NCI-H345 (cell line): ENCODE measurements at regions not wholly inside any gene's neighbourhood (a gene's known extent, or its start where the extent isn't known, plus 50 kb on each side); places are given as distances from the start of the nearest gene placed in this dataset.
"Not testable (repeated sequence)": the region's sequence is repeated elsewhere in the genome, so short reads cannot be mapped to it uniquely, and the experiment has no call there.

Source experiments
- DNase-seq: peaks from one replicate; lab custom pipeline; 2025; lab: John Stamatoyannopoulos, UW

GRCh38 chr11:16536513-16536912 is 180.2 kb upstream of the SOX6 start:
- no peak for DNase-seq

DNA sequence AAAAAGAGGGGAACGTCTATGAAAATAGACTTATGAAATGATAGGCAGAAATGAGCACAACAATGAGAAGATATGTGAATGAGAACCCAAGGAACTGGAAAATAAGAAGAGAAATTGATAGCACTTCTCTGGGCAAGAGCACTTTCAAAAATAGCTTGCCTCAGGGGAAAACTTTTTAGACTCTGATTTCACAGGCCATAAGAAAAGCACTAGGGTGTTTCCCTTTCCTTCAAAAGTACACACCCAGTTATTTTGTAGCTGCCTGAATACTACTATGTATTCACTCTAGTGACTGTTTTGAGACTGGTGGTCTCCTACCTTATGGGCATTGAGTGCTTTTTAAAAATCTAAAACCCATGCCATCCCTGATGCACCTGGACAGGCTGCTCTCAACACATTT is 172.3 kb upstream of the SOX6 start:
- no peak for DNase-seq

DNA sequence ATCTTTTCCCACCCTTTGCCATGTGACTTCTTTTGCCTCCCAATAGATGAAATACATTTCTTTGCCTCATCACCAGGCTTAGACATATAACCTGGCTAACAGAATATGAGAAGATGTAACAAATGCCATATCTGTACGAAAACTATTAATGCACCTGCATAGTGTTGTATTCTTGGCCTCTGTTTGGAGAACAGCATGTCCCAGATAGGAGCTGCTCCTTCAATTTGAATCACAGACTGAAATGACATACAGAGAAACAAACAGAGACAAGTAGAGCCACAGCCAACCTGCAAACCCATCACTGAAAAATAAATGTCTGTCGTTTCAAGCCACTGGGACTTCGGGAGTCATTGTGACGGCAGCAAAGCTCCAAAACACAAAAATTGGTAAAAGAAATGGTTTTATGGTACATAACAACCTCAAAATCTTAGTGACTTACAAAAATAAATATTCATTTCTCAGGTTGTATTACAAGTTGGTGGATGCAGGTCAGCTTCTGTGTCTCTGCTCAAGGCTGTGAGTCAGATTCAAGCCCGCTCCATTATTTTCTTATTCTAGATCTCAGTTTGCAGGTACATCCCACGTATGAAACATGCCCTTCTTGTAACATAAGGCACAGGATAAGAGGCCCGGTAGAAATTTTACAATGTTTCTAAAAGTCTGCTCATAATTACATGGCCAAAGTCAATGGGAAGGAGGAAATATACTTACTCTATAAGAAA is 171.3 kb upstream of the SOX6 start:
- no peak for DNase-seq

DNA sequence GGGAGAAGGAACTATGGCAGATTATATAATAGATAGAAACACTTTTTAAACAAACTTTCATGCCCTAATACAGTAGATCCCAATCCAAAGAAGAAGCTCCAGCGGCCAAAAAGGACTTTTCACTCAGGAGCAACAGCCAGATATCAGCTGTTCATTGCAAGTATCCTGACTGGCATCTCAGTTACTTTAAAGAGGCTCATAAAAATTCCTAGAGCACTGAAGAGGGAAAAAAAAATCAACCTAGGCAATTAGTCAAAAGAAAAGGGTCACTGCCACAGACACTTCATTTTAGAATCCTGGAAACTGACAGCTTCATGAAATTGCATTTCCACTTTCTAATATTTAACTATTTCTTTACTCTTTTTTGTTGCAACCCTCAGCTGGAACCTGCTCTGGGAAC is 170.6 kb upstream of the SOX6 start:
- DNase-seq = no peak

- DNase-seq = not testable (repeated sequence)
Measured at GRCh38 chr11:16520713-16521112, 164.4 kb upstream of the SOX6 start.

- DNase-seq = no peak
Measured at GRCh38 chr11:16512899-16513241, 156.5 kb upstream of the SOX6 start.

- no peak for DNase-seq
Measured at GRCh38 chr11:16512198-16512898, 156.0 kb upstream of the SOX6 start.

DNA sequence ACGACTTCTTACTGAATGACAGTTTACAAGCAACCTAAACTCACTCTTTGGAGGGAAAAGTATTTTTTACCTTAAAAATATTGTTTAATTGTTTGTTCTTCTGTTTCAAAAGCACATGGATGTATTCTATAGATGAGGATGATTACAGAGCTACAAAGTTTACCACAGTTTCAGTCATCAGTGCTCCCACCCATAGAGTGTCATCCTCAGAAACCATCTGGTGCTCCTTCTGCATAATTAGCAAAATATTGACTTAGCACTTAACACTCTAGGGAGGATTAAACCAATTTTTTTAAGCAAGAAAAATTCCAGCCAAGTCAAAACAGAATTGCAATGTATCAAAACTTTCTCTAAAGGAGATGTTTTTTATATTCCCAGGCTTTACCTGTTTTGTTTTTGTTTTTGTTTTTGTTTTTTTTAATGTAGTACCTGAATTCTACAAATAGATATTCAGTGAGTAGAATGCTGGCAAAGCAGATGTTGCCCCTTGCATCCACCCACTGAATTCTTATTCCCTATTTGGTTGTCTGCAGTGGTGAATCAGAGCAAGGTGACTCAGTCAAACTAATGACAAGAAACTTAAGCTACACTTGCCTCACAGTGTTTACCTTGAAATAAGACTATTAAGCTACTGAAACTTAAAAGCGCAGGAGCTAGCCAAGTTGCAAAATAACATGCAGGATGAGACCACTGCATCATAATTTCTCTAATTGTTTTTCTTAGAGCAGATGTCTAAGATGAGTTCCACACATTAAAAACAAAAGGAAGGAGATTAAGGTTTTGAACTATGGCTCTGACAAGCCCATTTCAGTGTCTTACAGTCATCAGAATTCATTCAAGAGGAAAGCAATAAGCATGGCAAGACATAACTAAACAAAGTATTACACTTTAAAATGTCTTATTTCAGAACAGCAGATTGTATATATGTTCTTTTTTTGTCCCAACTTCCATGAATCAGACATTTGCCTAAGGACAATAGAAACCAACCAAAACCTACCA is 155.1 kb upstream of the SOX6 start:
- DNase-seq = peak; percentile 14

DNA sequence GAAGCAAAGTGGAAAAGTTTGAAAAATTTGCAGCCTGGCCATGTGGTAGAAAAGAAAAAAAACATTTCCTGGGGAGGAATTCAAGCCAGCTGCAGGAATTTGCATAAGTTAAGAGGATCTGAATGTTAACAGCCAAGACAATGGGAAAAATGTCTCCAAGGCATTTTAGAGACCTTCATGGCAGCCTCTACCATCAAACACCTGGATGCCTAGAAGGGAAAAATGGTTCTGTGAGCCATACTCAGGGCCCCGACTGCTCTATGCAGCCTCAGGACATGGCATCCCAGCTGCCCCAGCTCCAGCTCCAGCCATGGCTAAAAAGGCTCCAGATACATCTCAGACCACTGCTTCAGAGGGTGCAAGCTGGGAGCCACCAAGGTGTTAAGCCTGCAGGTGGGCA is 149.1 kb upstream of the SOX6 start:
- DNase-seq = no peak

- DNase-seq = not testable (repeated sequence)
Measured at GRCh38 chr11:16503891-16504290, 147.5 kb upstream of the SOX6 start.

- no peak for DNase-seq
Measured at GRCh38 chr11:16494918-16495691, 138.8 kb upstream of the SOX6 start.

DNA sequence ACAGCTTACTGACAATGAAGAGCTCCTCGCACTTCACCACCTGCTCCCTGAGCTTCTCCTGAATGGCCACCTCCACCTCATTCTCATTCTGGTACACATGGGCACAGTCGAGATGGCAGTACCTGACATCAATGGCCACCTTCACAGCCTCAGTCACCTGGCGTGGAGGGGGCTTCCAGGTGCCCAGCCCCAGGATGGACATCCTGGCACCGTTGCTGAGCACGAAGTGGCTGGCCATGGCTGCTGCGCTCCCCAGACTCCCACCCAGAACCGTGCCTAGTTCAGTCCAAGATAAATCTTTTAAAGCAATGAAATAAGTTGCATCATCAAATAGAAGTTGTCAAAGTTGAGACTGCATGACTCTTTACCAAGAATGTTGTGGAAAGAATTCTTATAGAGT is 128.1 kb upstream of the SOX6 start:
- no peak for DNase-seq

DNA sequence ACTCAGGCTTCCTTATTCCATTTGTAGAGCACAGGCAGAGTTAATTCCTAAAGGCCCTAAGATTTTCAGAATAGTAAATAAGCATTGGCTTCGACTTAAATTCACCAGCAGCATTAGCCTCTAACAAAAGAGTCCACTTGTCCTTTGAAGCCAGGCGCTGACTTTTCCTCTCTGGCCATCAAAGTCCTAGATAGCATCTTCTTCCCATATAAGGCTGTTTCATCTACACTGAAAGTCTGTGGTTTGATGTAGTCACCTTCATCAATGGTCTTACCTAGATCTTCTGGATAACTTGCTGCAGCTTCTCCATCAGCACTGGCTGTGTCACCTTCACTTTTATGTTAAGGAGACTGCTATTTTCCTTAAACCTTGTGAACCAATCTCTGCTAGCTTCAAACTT is 118.3 kb upstream of the SOX6 start:
- DNase-seq = no peak

DNA sequence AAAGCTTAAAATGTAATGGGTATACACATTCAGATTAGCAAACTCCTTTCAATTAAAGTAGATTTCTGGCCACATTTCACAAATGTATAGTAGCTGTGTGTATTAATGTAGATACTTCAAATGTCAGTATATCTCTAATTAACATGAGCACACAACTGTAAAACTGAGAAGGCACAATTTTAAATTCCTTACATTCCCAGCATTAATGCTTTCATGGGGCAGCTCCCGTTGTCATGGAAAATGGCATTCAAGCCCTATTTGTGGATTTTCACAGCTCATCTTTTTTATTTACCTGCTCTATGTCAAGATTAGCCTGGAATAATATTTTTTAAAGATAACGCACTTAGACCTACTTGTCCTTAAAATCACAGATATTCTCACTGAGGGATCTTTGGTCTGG is 113.6 kb upstream of the SOX6 start:
- DNase-seq = no peak

GRCh38 chr11:16468735-16469453 is 112.5 kb upstream of the SOX6 start:
- no peak for DNase-seq

GRCh38 chr11:16460508-16460907 is 104.2 kb upstream of the SOX6 start:
- DNase-seq = no peak

DNA sequence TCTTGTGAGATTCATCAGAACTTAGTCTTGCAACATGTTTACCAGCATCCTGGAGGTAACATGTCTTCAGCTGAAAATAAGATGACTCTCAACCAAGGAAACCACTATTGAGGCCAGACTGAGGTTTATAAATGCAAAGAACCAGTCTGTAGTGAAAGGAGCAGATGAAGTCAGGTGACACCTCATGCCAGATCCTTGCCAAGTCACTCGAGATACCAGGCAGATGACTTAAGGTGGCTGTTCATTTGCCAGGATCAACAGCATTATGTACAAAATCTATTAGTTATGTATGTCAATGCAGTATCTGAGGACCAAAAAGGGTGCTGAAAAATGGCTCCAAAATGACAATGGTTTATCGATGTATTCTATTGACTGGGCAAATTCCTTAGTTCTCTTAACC is 100.0 kb upstream of the SOX6 start:
- DNase-seq = no peak

DNA sequence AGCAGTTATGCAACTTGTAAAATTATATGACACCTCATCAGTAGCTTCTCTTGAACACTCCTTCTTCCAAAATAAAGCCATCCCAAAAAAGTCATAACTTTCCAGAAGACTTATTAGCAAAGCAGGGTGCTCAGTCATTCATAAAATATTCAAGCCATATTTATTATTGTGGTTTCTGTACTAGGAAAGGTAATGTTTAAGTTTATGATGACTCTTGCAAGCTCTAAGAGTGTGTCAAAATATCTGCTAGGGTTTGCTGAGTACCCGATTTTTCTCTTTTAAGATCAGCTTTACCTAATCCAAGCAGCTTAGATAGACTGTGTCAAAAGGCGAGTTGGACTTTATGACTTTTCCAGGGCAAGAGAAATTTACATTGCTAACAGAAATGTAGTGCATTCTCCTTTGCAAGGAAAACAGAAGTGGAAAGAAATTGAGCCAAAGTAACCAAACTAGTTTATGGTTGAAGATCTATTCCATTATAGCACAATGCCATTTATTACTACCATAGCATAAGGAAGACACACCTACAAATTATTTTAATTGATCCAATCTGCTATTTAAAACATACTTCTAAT is 98.0 kb upstream of the SOX6 start:
- DNase-seq = no peak

DNA sequence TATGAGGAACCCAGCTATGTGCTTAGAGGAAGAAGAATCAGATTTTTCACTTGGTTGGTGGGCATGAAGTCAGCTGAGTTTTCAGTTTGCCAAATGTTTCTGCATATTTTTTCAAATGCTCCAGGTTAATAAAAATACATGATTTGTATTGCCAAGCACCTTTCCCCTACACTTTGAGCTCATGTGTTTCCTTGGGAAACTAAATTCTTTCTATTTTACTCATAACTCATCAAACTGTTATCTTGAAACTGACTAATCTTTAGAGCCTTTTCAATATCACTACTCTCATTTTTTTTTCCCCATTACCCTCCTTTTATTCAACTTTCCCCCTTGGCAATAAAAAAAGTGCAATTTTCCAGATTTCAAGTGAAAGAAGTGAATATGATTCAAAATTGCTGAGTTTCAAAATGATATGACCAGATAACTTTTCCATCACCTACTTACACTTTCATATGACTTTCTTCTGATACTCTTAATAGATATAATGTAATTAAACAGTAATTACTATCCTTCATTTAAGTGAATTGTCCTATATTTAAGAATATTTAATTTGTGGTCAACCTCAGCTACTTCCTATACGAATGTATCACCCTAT is 91.9 kb upstream of the SOX6 start:
- DNase-seq = no peak

GRCh38 chr11:16441461-16441860 is 85.1 kb upstream of the SOX6 start:
- no peak for DNase-seq

GRCh38 chr11:16440136-16440535 is 83.8 kb upstream of the SOX6 start:
- no peak for DNase-seq
